Spleen (tissue), 11 donors: ENCODE measurements at regions not wholly inside any gene's neighbourhood (a gene's known extent, or its start where the extent isn't known, plus 50 kb on each side); places are given as distances from the start of the nearest gene placed in this dataset.

Experiments
- DNase-seq: peaks from one replicate; pipeline ENCODE4 v3.0.0-alpha.2; 2020
- H3K27ac ChIP-seq, 8 donors: fragments of 200-600 bp; sonication (generic) in 7 of 8; 1 replicate in 4 of 8; 2 replicates in 4 of 8; pipeline versions ENCODE4 v1.5.0 to v1.8.0; 2016 to 2021; ENCODE audit warnings: inconsistent platforms in 4 of 8, mild to moderate bottlenecking in 4 of 8, moderate library complexity in 1 of 8
- H3K27me3 ChIP-seq, 7 donors: fragments of 200-600 bp; sonication (generic) in 6 of 7; replicated peaks in 1 of 7; 1 replicate in 4 of 7; 2 replicates in 3 of 7; pipeline versions ENCODE4 v1.5.0 to v1.8.0; 2016 to 2021; ENCODE audit warnings: inconsistent platforms in 3 of 7, mild to moderate bottlenecking in 1 of 7
- H3K36me3 ChIP-seq, 6 donors: fragments of 200-600 bp; sonication (generic) in 5 of 6; 1 replicate in 4 of 6; 2 replicates in 2 of 6; pipeline versions ENCODE4 v1.5.0 to v1.8.0; 2016 to 2021; ENCODE audit warnings: inconsistent platforms in 2 of 6
- H3K4me1 ChIP-seq, 6 donors: fragments of 200-600 bp; sonication (generic) in 5 of 6; 1 replicate in 3 of 6; 2 replicates in 3 of 6; pipeline versions ENCODE4 v1.5.0 to v1.8.0; 2016 to 2021; ENCODE audit warnings: inconsistent platforms in 3 of 6
- H3K4me3 ChIP-seq, 8 donors: fragments of 200-600 bp; sonication (generic) in 7 of 8; 1 replicate in 4 of 8; 2 replicates in 4 of 8; pipeline versions ENCODE4 v1.5.0 to v1.8.0; 2016 to 2021; ENCODE audit warnings: inconsistent platforms in 4 of 8, mild to moderate bottlenecking in 4 of 8, moderate library complexity in 2 of 8
- H3K9me3 ChIP-seq, 8 donors: fragments of 200-600 bp; sonication (generic) in 7 of 8; 1 replicate in 4 of 8; 2 replicates in 4 of 8; pipeline versions ENCODE4 v1.5.0 to v1.8.0; 2016 to 2021; ENCODE audit warnings: inconsistent platforms in 4 of 8
- POLR2A ChIP-seq, 3 donors: fragments of 450-650 bp; IDR thresholded peaks; one replicate each; pipeline ENCODE4 v1.5.1; 2017; ENCODE audit warnings: antibody characterized with exemption in 3 of 3, mild to moderate bottlenecking in 1 of 3
- POLR2AphosphoS5 ChIP-seq, 3 donors: sonication (generic); formaldehyde crosslinking; IDR thresholded peaks; one replicate each; pipeline ENCODE4 v1.5.1; 2017; ENCODE audit warnings: antibody characterized with exemption in 3 of 3
- WGBS, 5 donors: extraction: QIAGEN DNeasy Blood & Tissue Kit in 3 of 5; methylation state at CpG; one replicate each; pipeline versions ENCODE4 v1.1.5 to v1.1.7; 2013 to 2018; 5-methylcytosine and 5-hydroxymethylcytosine counted together
- intact Hi-C: fragments of 100-400 bp; cut with DNase I; formaldehyde crosslinking; loops from one replicate; pipeline ENCODE4 v1.15.0; 2023; ENCODE audit warnings: low total_unique reads
- TF ChIP-seq, protein P1 (sequence below), 11 experiments: fragments of 200-600 bp in 7 of 11; fragments of 450-650 bp in 4 of 11; sonication (generic) in 4 of 11; IDR thresholded peaks in 8 of 11; conservative IDR thresholded peaks in 3 of 11; 1 replicate in 7 of 11; 2 replicates in 4 of 11; pipeline versions ENCODE4 v1.4.0 to v1.8.0; 2016 to 2021; ENCODE audit warnings: antibody characterized with exemption in 11 of 11, inconsistent platforms in 4 of 11, mild to moderate bottlenecking in 1 of 11
- donor health status: healthy with polysubstance abuse.
- donor health status: DM: no; HTN: no; CAD: no; lungs with moderate emphysema.
- donor health status: DM: no; HTN: no; CAD: no.
- donor health status: Bipolar disorder and iron deficiency.
- donor health status: healthy.
- donor health status: DM: no; HTN: no; CAD: no.
- donor health status: DM: yes; HTN: yes; CAD: no.

DNA sequence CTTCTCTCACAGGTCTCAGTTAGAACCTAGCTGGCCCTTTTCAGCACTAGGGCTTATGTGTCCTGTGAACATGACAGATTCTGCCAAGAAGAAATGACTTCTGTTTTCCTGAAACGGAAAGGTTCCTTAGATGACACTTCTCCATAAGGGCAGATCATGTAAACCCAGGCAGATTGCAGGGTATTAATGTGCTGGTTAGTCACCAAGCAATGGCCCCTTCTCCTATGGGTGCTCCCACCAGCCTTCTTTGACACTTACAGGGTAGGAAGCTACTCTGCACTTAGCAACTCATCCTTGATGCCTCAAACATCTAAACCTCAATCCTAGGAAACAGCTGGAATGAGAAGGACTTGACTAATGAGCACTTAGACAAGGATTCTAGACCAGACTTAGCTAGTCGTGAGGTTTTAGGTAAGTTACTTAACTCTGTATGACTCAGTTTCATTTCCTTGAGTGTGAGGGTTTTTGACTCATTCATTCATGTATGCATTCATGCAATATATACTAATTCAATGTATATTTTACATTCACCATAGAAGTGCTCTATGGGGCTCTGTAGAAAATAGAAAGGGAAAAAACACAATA lies 74.1 kb upstream of the PLXNA2 start:
- no peak for DNase-seq
- intact Hi-C loops: no loop called here
- 62 to 75% (median 73%) methylated on average over 2 of the region's 2 CpGs for WGBS, 5 donors
- Histone ChIP-seq H3K4me1 (no peaks in the 10 kb centered on the region), H3K27me3 (peaks cover 0 to 50% (median 0%) of the 10 kb centered on the region in 7 donors), H3K36me3 (no peaks in the 10 kb centered on the region), H3K4me3 (no peak overlapping the region), H3K9me3 (no peaks in the 10 kb centered on the region), H3K27ac (no peak overlapping the region)
- TF ChIP-seq POLR2AphosphoS5 (IDR thresholded peaks at IDR 0.05): no peak
- no peak for TF ChIP-seq POLR2A (IDR thresholded peaks at IDR 0.05)
- TF ChIP-seq, protein P1, sequence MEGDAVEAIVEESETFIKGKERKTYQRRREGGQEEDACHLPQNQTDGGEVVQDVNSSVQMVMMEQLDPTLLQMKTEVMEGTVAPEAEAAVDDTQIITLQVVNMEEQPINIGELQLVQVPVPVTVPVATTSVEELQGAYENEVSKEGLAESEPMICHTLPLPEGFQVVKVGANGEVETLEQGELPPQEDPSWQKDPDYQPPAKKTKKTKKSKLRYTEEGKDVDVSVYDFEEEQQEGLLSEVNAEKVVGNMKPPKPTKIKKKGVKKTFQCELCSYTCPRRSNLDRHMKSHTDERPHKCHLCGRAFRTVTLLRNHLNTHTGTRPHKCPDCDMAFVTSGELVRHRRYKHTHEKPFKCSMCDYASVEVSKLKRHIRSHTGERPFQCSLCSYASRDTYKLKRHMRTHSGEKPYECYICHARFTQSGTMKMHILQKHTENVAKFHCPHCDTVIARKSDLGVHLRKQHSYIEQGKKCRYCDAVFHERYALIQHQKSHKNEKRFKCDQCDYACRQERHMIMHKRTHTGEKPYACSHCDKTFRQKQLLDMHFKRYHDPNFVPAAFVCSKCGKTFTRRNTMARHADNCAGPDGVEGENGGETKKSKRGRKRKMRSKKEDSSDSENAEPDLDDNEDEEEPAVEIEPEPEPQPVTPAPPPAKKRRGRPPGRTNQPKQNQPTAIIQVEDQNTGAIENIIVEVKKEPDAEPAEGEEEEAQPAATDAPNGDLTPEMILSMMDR (IDR thresholded peaks at IDR 0.05 in 8 of 11, conservative IDR thresholded peaks at IDR 0.05 in 3 of 11): no peak

GRCh38 chr1:208324005-208324404 lies 79.8 kb upstream of the PLXNA2 start:
- no peak overlapping the region for H3K4me3 ChIP-seq
- no peaks in the 10 kb centered on the region for H3K36me3 ChIP-seq
- WGBS, 5 donors: 62 to 82% (median 74%) methylated on average over 7 of the region's 7 CpGs
- H3K27ac ChIP-seq: no peak overlapping the region
- TF ChIP-seq, protein P1 (IDR thresholded peaks at IDR 0.05 in 8 of 11, conservative IDR thresholded peaks at IDR 0.05 in 3 of 11): no peak
- TF ChIP-seq POLR2AphosphoS5 (IDR thresholded peaks at IDR 0.05) (no peak), POLR2A (IDR thresholded peaks at IDR 0.05) (no peak)
- intact Hi-C loops: no loop called here
- H3K4me1 ChIP-seq: no peaks in the 10 kb centered on the region
- peaks cover 0 to 8% (median 0%) of the 10 kb centered on the region in 7 donors for H3K27me3 ChIP-seq
- no peak for DNase-seq
- H3K9me3 ChIP-seq: no peaks in the 10 kb centered on the region

GRCh38 chr1:208326033-208326432 lies 81.8 kb upstream of the PLXNA2 start:
- intact Hi-C loops: no loop called here
- Histone ChIP-seq H3K9me3 (no peaks in the 10 kb centered on the region), H3K27me3 (peaks cover 0 to 14% (median 0%) of the 10 kb centered on the region in 7 donors), H3K4me3 (no peak overlapping the region), H3K27ac (no peak overlapping the region), H3K36me3 (no peaks in the 10 kb centered on the region), H3K4me1 (no peaks in the 10 kb centered on the region)
- no peak for TF ChIP-seq POLR2AphosphoS5 (IDR thresholded peaks at IDR 0.05)
- TF ChIP-seq POLR2A (IDR thresholded peaks at IDR 0.05): no peak
- TF ChIP-seq, protein P1 (IDR thresholded peaks at IDR 0.05 in 8 of 11, conservative IDR thresholded peaks at IDR 0.05 in 3 of 11): no peak
- WGBS, 5 donors: 33 to 65% (median 43%) methylated on average over 1 of the region's 1 CpG
- DNase-seq: no peak

DNA sequence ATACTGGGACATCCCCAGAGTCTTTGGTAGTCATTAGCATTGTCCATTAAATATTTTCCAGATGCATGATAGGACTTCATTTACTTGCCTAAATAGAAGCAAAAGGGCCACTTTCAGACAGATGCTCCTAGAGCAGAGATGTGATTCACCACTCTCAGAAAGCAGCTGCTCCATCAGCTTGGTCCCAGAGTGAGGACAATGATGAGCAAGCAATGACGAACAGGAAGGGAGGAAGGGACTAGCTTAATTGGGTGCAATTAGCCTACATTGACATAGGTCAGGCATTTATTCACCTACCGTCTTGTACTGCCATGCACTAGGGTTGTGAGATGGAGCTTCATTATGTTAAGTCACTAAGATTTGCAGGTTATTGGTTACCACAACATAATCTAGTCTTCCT lies 85.1 kb upstream of the PLXNA2 start:
- no peaks in the 10 kb centered on the region for H3K9me3 ChIP-seq
- DNase-seq: no peak
- no peaks in the 10 kb centered on the region for H3K4me1 ChIP-seq
- H3K27me3 ChIP-seq: peaks cover 0 to 24% (median 0%) of the 10 kb centered on the region in 7 donors
- H3K27ac ChIP-seq: no peak overlapping the region
- H3K36me3 ChIP-seq: no peaks in the 10 kb centered on the region
- 74 to 97% (median 79%) methylated on average over 2 of the region's 2 CpGs for WGBS, 5 donors
- TF ChIP-seq POLR2AphosphoS5 (IDR thresholded peaks at IDR 0.05) (no peak), POLR2A (IDR thresholded peaks at IDR 0.05) (no peak)
- TF ChIP-seq, protein P1 (IDR thresholded peaks at IDR 0.05 in 8 of 11, conservative IDR thresholded peaks at IDR 0.05 in 3 of 11): no peak
- intact Hi-C loops: no loop called here
- H3K4me3 ChIP-seq: no peak overlapping the region
